Fibroblast of mammary gland (primary cell): ENCODE measurements at regions not wholly inside any gene's neighbourhood (a gene's known extent, or its start where the extent isn't known, plus 50 kb on each side); places are given as distances from the start of the nearest gene placed in this dataset.

Source experiments
- DNase-seq: peaks from one replicate; pipeline ENCODE4 v3.0.0-alpha.2; 2010; ENCODE audit warnings: low read depth
- H3K4me3 ChIP-seq: 2 replicates; pipeline ENCODE4 v1.5.1; 2011; ENCODE audit warnings: low read depth, mild to moderate bottlenecking, low read length, moderate library complexity; ENCODE audit not compliant: control insufficient read depth
- TF ChIP-seq, protein P1 (sequence below): conservative IDR thresholded peaks from 2 replicates; pipeline ENCODE4 v1.5.1; 2011; ENCODE audit warnings: low read depth, low read length, inconsistent platforms; ENCODE audit not compliant: control insufficient read depth, insufficient read depth

DNA sequence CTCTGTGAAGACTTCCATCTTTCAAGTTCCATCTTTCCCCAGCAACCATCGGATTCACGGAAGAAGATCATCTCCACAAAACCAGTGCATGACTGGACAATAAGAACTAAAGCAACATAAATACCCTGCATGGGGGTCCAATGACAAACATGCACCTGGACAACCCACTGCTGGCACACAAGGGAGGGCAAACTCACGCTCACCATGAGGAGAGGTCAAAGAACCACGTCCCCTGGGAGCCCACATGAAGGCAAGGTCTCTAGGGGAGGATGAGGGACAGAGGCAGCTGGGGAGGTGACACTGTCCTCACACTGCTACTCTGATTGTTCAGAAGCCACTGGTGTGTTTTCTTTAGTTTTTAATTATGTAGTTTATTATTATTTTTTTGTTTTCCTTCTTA is 190.8 kb downstream of the MED10 start:
- no peak for DNase-seq
- no peak overlapping the region for H3K4me3 ChIP-seq
- TF ChIP-seq, protein P1, sequence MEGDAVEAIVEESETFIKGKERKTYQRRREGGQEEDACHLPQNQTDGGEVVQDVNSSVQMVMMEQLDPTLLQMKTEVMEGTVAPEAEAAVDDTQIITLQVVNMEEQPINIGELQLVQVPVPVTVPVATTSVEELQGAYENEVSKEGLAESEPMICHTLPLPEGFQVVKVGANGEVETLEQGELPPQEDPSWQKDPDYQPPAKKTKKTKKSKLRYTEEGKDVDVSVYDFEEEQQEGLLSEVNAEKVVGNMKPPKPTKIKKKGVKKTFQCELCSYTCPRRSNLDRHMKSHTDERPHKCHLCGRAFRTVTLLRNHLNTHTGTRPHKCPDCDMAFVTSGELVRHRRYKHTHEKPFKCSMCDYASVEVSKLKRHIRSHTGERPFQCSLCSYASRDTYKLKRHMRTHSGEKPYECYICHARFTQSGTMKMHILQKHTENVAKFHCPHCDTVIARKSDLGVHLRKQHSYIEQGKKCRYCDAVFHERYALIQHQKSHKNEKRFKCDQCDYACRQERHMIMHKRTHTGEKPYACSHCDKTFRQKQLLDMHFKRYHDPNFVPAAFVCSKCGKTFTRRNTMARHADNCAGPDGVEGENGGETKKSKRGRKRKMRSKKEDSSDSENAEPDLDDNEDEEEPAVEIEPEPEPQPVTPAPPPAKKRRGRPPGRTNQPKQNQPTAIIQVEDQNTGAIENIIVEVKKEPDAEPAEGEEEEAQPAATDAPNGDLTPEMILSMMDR, result no peak

DNA sequence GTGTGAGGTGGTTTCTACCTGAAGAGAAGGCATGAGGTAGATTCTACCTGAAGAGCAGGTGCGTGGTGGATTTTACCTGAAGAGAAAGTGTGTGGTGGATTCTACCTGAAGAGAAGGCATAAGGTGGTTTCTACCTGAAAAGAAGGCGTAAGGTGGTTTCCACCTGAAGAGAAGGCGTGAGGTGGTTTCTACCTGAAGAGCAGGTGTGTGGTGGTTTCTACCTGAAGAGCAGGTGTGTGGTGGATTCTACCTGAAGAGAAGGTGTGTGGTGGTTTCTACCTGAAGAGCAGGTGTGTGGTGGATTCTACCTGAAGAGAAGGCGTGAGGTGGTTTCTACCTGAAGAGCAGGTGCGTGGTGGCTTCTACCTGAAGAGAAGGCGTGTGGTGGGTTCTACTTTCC is 192.8 kb downstream of the MED10 start:
- no peak for DNase-seq
- H3K4me3 ChIP-seq, result no peak overlapping the region
- TF ChIP-seq, protein P1, result no peak

DNA sequence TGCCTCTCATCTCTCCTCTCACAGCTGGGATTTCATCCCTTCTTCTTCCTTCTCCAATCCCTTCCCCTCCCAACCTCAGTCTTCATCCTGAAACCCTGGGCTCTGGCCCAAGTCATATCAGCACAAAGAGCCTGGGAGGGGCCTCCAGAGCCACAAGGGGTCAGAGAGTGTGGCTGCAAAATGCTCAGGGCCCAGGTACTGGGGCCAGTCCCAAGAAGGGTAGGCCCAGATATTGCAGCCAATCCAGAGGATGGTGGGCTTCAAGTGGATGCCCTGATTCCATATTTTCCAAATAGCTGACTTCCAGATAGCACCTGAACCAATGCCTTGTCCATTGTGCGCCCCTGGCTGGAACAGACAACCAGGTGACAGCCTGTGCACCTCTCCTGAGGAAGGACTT is 193.9 kb downstream of the MED10 start:
- TF ChIP-seq, protein P1, result no peak
- DNase-seq, result no peak
- no peak overlapping the region for H3K4me3 ChIP-seq

DNA sequence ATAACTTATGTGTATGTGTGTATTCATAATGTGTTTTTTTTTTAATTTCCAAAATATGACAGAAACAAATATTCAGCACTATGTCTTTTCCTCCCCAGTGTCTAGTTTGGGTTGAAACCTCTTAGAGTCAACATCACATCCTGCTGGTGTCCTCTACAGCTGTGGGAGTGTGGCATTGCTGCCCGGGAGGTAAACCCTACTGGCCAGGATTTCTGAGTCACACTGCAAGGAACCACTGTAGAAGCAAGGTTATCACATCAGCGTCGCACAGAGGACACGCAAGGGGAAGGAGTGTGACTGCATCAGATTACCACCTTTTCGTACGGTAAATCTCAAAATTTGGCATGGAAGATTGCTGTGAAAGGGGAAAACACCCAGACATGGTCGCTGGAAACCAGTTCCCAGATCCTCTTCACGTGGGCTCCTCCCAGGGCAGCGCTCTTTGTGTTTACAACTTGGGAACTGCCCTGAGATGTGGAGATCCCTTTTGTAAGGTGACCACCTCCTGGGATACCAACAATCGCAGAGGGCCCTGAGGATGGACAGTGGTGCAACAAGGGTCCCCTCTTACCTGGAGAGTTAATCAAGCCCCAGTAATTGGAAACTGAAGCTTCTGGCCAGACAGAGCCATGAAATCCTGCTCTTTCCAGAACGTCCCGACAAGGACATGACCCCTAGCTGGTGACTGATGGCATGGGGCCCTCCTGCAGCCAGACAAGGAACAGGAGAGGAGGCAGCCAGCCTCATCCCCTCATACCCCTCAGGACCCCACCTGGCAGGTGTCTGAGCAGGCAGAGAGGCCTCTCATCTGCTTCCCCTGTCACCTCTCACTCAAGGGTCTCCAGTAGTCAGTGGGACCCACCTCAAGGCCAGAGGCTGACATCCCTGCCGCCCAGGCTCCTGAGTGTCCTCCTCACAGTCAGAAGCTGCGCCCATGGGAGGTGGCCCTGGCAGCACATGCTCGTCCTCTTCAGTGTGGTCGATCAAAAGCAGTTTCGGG is 194.7 kb downstream of the MED10 start:
- H3K4me3 ChIP-seq, result no peak overlapping the region
- DNase-seq, result no peak
- TF ChIP-seq, protein P1, result no peak

DNA sequence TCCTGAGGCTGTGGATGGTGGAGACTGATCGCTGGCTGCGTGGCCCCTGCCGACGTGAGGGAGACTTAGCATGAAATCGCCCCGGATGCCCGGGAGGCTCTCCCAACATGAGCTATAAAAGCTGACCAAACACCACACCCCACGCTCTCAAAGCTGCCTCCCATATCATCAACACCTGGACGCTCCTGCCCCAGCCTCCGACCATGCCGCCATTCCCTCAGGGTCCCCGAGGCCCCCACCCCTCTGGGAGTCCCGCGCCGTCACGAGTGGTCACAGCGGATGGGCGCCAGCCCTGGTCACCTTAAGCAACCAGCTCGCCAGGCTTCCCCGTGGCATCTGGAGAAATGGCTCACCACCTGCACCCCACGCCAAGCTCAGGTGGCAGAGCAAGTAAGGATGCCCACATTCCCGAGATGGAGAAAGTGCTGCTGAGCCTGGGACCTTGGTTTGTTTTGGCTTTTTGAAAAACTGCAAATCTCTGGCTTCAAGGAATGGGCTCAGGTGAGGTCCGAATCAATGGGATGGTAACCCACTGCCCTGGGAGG is 196.0 kb downstream of the MED10 start:
- no peak overlapping the region for H3K4me3 ChIP-seq
- DNase-seq, result no peak
- TF ChIP-seq, protein P1, result no peak

GRCh38 chr5:6181871-6182270 is 196.5 kb downstream of the MED10 start:
- TF ChIP-seq, protein P1, result no peak
- DNase-seq, result no peak

More at GRCh38 chr5:6181871-6182270, 196.5 kb downstream of the MED10 start:
- no peak overlapping the region for H3K4me3 ChIP-seq
